Activated CD8-positive, alpha-beta memory T cell treated with anti-CD3 and anti-CD28 coated beads for 36 hours (primary cell): ENCODE measurements at regions not wholly inside any gene's neighbourhood (a gene's known extent, or its start where the extent isn't known, plus 50 kb on each side); places are given as distances from the start of the nearest gene placed in this dataset.
"Not testable (repeated sequence)": the region's sequence is repeated elsewhere in the genome, so short reads cannot be mapped to it uniquely, and the experiment has no call there.

Source experiments
- CTCF ChIA-PET: fragments of 350-600 bp; sonication (Branson Sonifier 250); formaldehyde crosslinking; loops from one replicate; lab custom pipeline; 2021; ENCODE audit warnings: antibody characterized with exemption; lab: Charles Lee
- POLR2A ChIA-PET: fragments of 350-600 bp; sonication (Branson Sonifier 250); formaldehyde crosslinking; loops from one replicate; lab custom pipeline; 2021; ENCODE audit warnings: antibody characterized with exemption; lab: Charles Lee

DNA sequence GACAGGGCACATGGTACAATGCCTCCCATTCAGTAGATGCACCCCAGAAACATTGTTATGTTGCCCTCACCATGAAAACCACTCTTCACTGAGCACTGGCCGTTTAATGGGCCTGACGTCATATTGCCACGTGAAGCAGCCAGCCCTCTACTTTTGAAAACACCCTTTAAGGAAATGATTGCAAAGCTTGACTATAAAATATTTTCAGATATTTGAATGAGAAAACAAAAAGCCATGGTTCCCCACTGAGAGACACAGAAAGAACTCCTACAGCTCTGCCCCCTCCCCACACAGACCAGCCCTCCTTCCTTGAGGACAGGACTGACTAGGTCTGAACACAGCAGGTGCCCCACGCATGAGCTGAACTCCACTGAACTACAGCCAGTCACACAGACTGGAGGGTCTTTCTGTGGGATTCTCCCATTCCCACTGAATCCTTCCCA, 349.1 kb downstream of the ANAPC1 start:
- ChIA-PET CTCF (no interaction called here), POLR2A (no interaction called here)

DNA sequence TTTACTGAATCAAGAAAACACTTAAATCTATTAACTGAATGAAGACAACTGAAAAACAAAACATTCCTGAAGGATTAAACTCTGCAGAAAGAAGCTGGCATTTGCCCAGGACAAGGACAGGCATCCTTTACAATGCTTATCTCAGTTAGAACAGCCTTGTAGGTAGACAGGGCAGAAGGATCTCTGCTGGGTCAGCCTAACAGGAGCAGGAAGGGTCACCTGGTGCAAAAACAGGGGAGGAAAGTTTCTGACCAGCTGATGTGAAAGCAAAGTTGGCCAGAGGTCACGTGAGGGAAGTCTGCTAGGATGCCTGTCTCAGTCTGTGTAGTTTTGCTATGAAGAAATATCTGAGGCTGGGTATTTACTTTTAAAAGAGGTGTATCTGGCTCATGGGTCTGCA, 348.6 kb downstream of the ANAPC1 start:
- ChIA-PET POLR2A (no interaction called here), CTCF (no interaction called here)

DNA sequence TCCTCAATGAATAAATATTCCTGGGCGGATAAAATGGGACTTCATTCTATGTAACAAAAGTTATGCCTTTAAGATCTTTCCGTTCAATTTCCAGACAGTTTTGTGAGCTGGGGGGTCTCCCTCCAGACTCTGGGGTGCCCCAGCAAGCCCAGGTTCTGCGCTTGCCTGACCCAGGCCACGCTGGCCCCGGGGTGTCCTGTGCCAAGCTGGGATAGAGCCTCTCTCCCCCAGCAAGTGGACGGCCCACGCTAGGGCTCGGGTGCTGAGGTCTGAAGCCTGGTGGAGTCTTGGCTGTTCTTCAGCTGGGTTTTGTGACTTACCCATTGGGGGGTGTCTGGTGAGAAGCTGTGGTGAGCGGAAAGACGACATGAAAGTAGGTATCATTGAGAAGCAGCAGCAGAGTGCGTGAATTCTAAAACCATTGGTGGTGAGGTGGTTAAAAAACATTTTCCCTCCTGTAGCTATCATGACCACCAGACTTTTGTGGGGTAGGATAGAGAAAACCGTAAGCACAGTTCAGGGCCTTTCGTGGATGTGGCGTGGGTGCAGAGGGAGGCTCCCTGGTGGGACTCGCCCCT, 346.8 kb downstream of the ANAPC1 start:
- CTCF ChIA-PET, result interaction anchor here (1.1 kb wide), 1 partner anchor 161 kb away, joined by 3 read pairs; no protein-coding TSS in a partner anchor
- POLR2A ChIA-PET, result no interaction called here

DNA sequence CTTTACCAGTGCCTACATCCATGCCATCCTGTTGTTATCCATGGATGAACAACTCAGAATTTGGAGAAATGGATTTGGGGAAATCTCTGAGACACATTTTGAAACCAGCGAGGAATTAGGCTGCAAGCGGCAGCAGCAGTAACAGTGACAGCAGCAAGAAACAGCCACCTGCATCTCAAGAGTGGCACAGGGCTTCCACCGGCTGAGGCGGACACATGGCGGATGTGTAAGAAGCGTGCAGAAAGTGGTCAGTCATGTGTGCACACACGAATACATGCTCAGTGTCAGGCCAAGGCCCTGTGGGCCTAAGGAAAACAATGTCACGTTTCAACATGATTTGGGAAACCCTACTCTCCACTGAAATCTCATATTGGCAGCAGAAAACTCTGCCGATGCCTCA, 344.0 kb downstream of the ANAPC1 start:
- CTCF ChIA-PET, POLR2A ChIA-PET: not testable (repeated sequence)

DNA sequence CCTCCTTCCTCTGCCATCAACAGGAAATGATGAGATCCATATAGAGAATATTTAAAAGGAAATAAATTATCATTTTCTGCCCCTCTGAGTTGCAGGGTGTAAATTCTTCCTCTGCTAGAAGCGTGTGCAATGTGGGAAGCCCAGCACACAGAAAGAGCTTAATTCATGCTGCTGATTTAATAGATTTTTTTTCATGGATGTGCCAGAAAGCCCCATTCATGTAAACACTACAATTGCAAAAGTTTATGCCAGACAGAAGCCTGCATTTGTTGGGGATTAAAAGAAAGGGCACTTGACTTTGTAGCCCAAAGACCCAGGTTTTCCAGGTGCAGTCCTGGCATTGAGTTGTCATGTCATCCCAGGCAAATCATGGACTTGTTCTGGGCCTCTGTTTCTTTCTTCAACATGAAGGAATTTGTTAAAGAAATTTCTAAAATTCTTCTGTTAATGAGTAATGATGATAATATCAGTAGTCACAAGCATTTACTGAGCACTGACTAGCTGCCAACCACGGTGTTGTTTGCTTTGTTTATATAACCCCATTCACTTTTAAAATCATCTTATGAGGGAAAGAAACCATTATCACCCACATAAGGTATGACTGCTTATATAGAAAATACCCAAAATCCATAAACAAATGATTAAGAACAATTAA, 341.7 kb downstream of the ANAPC1 start:
- POLR2A ChIA-PET, CTCF ChIA-PET: not testable (repeated sequence)

DNA sequence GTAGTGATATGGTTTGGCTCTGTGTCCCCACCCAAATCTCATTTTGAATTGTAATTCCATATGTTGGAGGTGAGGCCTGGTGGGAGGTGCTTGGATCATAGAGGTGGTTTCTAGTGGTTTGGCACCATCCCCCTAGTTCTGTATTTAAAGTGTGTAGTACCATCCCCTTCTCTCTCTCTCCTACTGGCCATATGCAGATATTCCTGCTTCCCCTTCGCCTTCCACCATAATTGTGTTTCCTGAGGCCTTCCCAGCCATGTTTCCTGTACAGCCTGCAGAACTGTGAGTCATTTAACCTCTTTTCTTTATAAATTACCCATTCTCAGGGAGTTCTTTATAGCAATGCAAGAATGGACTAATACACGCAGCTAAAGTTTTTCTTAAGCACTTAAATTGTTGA, 340.0 kb downstream of the ANAPC1 start:
- POLR2A ChIA-PET, CTCF ChIA-PET: not testable (repeated sequence)

DNA sequence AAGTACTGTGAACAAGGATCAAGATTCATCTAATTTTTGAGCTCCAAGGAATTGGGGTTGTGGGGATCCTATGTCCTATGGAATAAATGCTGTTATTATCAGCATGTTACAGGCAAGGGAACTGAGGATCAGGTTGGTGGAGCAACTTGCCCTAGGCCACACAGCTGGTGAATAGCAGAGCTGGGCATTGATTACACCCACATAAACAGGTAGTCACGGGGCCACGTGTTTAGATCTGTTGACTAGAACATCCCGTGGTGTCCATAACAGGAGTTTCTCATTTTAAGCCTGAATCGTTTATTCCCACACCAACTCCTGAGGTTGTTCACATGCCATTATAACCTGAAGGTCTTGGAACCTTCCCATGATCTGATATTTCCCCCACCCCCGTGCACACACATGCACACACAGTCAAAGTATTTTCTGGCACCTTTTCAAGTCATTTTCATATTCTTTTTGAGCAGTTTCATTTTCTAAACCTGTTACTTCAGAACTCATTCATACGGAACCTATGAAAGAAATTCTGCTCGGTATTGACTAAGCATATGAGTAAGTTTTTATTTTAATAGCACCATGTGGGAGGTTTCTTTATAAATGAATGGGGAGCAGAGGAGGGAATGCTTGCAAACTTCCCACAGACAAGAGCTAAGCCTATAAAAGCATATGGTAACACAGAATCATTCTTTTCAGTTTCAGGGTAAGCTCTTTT, 338.1 kb downstream of the ANAPC1 start:
- CTCF ChIA-PET, POLR2A ChIA-PET: not testable (repeated sequence)

DNA sequence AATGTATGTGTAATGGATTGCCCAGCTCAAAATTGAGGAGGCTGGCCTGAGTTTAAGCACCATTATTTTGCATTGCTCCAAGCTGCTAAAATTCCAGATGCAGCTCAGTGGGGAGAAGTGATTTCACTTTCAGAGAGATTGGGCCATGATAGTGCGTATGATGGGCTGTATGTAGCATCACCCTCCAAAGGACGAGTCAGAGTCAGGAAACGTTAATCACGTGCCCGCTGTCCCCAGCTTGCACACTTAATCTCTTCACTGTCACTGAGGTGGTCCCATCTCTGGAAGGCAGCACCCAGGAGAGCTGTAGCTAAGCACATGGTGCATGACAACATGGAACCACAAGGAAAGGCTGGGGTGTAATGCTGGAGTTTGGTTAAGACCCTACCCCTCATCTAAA, 337.4 kb downstream of the ANAPC1 start:
- POLR2A ChIA-PET, CTCF ChIA-PET: not testable (repeated sequence)

DNA sequence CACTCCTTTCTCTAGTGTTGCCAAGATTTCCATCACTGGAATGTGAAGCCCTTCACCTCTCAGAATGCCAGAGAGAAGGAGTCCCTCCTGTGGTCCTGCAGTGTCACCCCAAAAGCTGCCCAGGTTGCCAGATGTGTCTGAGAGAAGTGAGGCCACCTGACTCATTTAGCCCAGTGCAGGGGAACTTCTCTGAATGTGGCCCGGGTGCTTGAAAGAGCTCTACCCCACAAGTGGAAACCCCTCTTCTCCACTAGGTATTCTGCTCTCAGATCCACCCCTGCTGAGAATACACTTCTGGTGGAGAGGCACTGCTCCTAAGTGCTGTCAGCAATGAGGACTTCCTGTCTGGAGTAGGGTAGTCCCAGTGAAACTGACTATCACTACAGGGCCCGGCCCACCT, 334.8 kb downstream of the ANAPC1 start:
- POLR2A ChIA-PET, CTCF ChIA-PET: not testable (repeated sequence)

DNA sequence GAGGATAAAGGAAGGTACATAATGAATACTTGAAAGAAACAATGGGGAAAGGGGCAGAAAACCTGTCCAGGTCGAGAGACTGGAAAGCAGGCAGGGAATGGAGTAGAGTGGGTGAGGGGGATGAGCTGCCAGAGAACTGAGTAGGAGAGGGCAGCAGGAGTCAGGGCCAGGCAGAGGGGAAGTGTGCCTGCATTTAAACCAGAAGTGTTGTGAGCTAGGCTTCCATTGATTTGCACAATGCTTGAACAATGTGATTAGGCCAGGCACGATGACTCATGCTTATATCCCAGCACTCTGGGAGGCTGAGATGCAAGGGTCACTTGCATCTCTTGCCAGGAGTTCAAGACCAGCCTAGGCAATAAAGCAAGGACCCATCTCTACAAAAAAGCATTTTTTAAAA, 332.6 kb downstream of the ANAPC1 start:
- POLR2A ChIA-PET, CTCF ChIA-PET: not testable (repeated sequence)

DNA sequence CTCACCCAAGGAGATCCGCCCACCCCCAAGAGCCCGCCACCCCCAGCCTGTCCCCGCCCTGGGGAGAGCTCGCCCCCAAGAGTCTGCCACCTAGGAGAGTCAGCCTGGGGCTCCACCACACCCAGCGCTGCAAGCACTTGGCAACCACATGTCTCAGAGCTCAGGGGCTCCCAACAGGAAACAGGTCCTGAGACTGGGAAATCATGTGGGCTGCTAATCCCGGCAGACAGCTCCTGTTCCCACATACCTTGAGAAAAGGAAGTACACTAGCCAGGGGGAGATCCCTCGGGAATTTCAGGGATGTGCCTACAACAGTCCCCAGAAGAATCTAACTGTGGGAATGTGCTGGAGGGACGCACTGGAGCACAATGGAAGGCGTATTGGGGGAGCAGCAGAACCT, 331.4 kb downstream of the ANAPC1 start:
- POLR2A ChIA-PET, result not testable (repeated sequence)

DNA sequence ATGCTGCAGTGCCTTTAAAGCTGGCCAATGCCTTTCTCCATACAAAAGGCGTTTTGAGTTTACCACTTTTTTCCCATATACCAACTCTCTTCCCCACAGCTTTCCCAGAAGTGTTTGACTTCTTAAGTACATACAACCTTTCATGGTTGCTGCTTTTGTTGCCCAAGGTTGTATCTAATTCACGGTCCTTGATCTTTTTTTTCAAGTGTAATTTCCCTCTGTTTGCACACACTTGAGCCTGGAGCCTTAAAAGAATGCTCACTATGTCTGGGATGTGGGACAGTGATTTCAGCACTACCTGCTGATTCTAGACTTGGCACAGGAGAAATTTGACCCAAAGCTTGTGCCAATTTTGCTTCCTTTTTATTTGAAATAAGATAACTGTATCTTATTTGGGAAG, 324.7 kb downstream of the ANAPC1 start:
- CTCF ChIA-PET, POLR2A ChIA-PET: not testable (repeated sequence)

More for the DNA sequence above, 331.4 kb downstream of the ANAPC1 start:
- CTCF ChIA-PET, result not testable (repeated sequence)

DNA sequence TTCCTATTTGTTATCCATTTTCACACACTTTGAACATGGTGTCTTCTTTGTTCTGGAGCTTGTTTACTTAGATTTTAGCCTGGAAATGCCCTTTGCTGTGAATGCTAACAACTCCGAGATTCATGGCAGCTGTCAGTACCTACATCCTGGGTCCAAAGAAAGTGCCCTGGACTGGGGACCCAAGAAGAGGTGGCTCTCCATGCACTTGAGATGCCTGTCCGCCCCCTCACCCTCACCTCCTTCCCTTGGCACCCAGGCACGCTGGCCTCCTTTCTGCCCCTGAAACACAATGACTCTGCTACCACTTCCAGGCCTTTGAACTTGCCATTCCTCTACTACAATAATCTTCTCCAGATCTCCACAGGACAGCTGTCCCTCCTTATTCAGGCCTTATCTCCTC, 324.2 kb downstream of the ANAPC1 start:
- CTCF ChIA-PET, POLR2A ChIA-PET: not testable (repeated sequence)

DNA sequence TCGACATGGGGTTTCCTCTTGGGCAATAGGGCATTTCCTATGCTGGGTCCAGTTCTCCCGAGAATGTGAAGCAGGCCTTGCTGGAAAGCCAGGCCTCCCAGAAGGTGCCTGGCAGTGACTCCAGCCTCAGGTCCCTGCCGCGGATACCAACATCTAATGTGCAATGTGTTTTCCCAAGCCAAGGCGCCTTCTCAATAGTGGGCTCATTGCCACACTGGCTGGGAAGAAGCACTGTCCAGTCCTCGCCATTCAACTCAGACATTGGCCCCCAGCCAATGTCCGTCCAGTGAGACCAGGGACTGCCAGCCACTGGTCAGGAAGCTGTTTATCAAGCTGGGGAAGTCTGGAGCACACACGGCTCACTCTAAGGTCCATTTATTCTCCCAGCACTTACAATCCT, 317.9 kb downstream of the ANAPC1 start:
- POLR2A ChIA-PET, CTCF ChIA-PET: not testable (repeated sequence)

DNA sequence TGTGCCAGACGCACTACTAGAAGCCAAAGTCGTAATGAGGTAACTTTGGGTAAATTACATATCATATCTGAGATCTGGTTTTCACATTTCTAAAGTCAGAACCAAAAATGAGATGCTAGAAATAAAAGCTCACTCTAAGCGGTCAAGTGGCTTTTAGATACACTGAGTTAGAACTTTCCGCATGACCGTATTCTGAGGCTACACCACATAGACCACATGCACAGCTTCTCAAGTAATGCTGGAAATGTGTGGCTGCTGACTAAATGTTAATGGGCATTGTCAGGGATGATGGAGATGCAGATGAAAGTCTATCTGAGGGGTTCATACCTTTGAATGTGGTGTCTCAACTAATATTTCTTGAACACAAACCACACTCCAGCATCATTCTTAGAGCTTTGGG, 316.8 kb downstream of the ANAPC1 start:
- POLR2A ChIA-PET, CTCF ChIA-PET: not testable (repeated sequence)

DNA sequence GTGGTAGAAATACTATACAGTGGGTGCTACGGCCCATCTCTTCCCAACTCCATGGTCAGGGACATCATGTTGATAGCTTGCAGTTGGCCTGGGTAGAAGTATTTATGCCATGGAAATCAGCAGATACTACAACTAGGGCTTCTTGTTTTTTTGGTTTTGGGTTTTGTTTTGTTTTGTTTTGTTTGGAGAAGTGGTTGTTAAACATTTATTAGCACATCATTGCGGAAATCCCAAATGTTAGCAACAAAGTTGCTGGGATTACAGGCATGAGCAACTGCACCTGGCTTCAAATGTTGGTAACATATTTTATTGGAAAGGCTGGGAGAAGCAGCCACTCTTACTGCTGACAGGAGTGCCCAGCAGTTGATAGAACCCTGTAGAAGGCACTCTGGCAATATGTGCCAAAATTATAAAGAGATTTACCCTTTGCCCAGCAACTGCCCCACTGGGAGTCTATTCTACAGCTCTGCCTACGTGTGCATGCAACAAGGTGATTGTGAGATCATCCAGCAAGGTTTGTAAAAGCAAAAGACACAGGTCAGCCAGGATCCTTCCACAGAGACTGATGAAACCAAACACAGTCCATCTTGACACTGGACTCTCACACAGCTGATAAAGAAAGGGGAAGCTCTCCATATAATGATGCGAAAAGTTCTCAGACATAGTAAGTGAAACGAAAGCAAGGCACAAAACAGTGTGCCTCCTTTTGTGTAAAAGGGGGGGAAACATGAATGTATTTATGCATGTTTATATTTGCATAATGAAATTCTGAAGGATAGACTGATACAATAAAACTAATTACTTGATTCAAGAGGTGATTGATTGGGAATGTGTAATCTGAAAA, 314.4 kb downstream of the ANAPC1 start:
- POLR2A ChIA-PET, CTCF ChIA-PET: not testable (repeated sequence)

DNA sequence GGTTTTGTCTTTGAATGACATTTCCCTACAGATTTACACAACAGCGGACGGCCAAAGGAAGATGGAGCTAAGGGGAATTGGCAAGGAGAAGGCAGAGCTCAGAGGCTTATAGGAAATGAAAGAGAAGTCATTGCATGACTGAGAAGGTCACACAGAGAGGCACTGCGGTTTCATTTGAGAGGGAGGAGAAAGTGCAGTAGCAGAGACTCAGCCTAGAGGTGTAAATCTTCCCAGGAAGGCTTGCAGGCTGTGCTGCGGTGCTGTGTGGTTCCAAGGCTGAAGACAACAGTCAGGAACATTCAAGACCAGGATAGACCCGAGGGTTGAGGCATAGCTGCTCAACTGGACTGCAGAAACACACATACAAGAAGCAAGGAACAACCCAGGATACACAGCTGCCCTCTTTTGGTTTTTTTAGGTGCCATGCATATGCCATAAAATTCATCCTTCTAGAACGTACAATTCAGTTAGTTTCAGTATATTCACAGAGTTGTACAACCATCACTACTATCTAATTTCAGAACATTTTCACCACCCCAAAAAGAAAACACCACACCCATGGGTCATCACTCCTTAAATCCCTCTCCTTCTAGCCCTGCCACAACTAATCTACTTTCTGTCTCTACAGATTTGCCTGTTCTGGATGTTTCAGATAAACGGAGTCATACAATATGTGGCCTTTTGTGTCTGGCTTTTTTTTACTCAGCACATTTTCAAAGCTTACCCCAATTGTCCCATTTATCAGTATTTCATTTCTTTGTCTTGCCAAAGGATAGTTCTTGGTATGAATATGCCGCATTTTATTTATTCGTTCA, 313.5 kb downstream of the ANAPC1 start:
- POLR2A ChIA-PET, CTCF ChIA-PET: not testable (repeated sequence)

DNA sequence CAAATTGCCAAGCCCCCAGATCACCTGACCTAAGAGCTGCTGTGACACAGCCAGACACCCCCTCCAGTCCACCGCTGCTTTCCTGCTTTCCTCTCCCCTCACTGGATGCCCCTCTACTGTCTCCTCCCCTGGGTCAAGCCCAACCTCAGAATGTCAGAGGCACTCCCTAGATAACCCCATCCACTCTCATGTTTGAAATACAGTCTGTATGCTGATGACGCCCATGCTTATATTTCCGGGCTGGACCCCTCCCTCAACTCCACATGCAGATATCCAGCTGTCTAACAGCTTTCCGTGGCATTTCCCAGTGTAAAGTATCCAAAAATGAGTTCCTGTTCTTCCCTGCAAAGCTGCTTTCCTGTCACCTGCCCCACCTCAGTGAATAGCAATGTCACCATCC, 309.2 kb downstream of the ANAPC1 start:
- CTCF ChIA-PET, POLR2A ChIA-PET: not testable (repeated sequence)

DNA sequence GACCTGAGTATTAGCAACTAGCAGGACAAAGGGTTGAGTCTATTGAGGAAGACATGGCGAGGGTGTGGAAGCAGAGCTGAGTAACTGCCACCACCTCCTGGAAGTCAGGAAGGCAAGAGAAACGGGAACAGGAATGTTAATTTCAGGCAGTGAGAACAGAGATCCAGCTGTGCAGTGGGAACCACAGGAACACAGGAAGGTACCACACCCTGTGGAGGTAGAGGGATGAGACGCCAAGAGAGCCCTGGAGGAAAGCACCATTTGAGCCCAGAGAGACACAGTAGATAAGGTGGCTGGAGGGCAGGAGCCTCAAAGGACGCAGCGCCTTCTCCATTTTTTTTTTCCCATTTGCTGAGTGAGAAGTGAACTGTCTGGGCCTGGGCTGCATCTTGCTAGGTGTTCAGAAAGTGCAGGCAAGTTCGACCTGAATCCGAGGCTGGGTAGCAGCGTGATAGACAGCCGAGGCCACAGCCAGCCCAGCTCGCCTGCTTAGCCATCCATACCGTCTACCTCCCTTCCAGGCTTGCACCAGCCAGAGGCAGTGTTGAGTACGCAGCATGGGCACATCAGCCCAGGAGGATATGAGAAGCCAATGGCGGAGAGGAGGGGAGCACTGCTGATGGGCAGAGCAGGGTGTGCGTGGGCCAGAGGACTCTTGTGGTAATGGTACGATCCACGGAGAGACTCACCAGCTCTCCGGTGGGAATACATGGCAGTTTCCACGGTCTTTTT, 306.7 kb downstream of the ANAPC1 start:
- CTCF ChIA-PET, POLR2A ChIA-PET: not testable (repeated sequence)
